HG02840 (cell line): ENCODE measurements at regions not wholly inside any gene's neighbourhood (a gene's known extent, or its start where the extent isn't known, plus 50 kb on each side); places are given as distances from the start of the nearest gene placed in this dataset.
A peak's percentile ranks its signal among the peaks of the same experiment; 100 is the strongest.
"Not testable (repeated sequence)": the region's sequence is repeated elsewhere in the genome, so short reads cannot be mapped to it uniquely, and the experiment has no call there.

Experiments
- ATAC-seq: cut with Tn5 transposase; IDR thresholded peaks from one replicate; pipeline ENCODE4 v1.9.1; 2021; ENCODE audit warnings: mild to moderate bottlenecking, moderate library complexity, moderate number of reproducible peaks; ENCODE audit not compliant: unreplicated experiment, low FRiP score

GRCh38 chr6:105686793-105687192 lies 283.9 kb upstream of the PREP start:
- ATAC-seq: not testable (repeated sequence)

GRCh38 chr6:105681061-105681460 lies 278.2 kb upstream of the PREP start:
- no peak for ATAC-seq

- ATAC-seq: no peak
Observed at GRCh38 chr6:105680131-105680530, 277.2 kb upstream of the PREP start.

GRCh38 chr6:105678516-105678915 lies 275.6 kb upstream of the PREP start:
- no peak for ATAC-seq

- no peak for ATAC-seq
Observed at GRCh38 chr6:105677671-105678475, 275.0 kb upstream of the PREP start.

GRCh38 chr6:105676857-105677256 lies 274.0 kb upstream of the PREP start:
- ATAC-seq: no peak

GRCh38 chr6:105675715-105676397 lies 273.0 kb upstream of the PREP start:
- no peak for ATAC-seq

- ATAC-seq: not testable (repeated sequence)
Observed at GRCh38 chr6:105672856-105673538, 270.1 kb upstream of the PREP start.

GRCh38 chr6:105669232-105669631 lies 266.4 kb upstream of the PREP start:
- no peak for ATAC-seq

- no peak for ATAC-seq
Observed at GRCh38 chr6:105667056-105667455, 264.2 kb upstream of the PREP start.

GRCh38 chr6:105664931-105665330 lies 262.0 kb upstream of the PREP start:
- ATAC-seq: no peak

- no peak for ATAC-seq
Observed at GRCh38 chr6:105651969-105652368, 249.1 kb upstream of the PREP start.

GRCh38 chr6:105650347-105650746 lies 247.5 kb upstream of the PREP start:
- no peak for ATAC-seq

GRCh38 chr6:105649192-105649591 lies 246.3 kb upstream of the PREP start:
- no peak for ATAC-seq

GRCh38 chr6:105648276-105648675 lies 245.4 kb upstream of the PREP start:
- no peak for ATAC-seq

GRCh38 chr6:105646391-105646867 lies 243.5 kb upstream of the PREP start:
- ATAC-seq: peak; percentile 91

GRCh38 chr6:105645958-105646357 lies 243.1 kb upstream of the PREP start:
- ATAC-seq: no peak

GRCh38 chr6:105645156-105645555 lies 242.3 kb upstream of the PREP start:
- no peak for ATAC-seq

GRCh38 chr6:105644691-105645090 lies 241.8 kb upstream of the PREP start:
- no peak for ATAC-seq

- ATAC-seq: no peak
Observed at GRCh38 chr6:105644073-105644489, 241.2 kb upstream of the PREP start.

GRCh38 chr6:105642708-105643107 lies 239.8 kb upstream of the PREP start:
- ATAC-seq: no peak
